NCI-H2029 treated with DMSO at 0.1 percent for 48 hours (cell line): ENCODE measurements at regions not wholly inside any gene's neighbourhood (a gene's known extent, or its start where the extent isn't known, plus 50 kb on each side); places are given as distances from the start of the nearest gene placed in this dataset.

Experiments used
- DNase-seq: peaks from one replicate; lab custom pipeline; 2025; lab: John Stamatoyannopoulos, UW

DNA sequence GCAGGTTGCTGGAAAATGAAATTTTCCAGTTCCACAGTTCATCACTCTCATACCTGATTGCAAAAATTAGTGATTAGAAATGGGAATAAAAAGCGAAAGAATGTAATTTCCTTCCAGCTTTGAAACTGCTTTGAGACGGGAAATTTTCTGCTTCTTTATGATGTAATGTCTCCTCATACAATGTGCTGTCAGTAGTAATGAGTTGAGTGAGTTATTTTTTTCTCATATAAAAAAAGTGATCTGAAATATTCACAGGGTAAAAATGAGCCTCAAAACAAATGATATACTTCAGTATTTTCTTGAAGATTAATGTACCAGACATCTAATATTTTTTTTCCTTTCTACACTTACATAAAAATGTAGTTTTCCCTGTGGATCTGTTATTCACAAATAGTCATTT is 179.1 kb upstream of the FAT4 start:
- DNase-seq: no peak

DNA sequence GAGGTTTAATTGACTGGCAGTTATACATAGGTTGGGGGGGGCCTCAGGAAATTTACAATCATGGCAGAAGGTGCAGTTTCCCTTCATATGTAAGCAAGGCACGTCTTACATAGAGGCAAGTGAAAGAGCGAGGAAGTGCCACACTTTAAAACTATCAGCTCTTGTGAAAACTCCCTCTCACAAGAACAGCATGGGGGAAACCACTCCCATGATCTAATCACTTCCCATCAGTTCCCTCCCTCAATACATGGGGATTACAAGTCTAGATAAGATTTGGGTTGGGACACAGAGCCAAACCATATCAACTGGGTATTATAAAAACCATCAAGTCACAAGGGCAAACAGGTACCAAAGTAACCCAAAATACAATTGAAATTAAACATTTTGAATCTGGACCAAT is 182.0 kb upstream of the FAT4 start:
- DNase-seq: no peak

DNA sequence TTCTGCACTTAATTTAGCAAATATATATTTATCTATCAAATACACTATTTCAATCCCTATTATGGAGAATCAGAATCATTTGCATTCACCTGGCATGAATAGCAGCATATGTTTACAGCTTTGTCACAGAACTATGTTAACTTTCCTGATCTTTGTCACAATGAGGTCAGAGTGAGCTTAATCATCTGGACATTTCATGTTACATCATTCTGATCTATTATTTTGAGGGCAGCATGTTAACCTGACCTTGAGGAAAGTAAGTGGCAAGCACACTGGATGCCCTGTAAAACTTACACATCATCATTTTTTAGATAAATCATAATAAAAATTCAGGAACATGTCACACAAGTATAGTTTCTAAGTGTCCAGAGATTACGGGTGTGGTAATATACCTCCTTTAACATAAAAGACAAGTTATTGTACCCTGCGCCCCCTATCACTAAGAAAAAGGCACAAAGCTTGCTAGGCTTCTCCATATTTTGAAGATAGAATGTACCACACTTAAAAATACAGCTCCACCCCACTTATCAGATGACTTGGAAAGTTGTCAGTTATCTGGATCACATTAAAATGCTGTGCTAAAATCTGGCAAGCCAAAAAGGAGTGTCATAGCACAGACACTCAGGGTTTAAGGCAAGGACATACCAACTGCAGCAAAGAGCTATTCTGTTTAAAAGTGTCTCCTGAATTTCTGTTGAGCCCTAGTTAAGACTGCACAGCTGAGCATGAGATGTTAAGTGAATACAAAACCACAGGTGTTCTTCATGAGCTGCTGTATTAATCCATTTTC is 182.7 kb upstream of the FAT4 start:
- DNase-seq: no peak

DNA sequence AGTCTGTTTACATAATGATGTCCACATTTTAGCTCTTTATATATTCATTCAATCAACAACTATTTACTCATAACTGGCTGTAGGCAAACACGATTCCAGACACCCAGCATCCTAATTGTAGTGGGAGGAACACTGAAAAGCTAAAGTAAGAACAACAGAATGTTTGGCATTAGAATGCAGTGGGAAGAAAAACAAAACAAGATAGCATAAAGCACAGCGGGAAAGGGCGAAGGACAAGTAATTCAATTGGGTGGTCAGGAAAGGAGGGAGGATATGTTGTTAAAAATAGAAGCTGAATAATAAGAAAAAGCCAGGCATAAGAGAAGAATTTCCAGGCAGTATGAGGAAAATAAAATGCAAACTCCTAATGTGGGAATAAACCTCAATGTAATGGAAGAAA is 189.5 kb upstream of the FAT4 start:
- no peak for DNase-seq

DNA sequence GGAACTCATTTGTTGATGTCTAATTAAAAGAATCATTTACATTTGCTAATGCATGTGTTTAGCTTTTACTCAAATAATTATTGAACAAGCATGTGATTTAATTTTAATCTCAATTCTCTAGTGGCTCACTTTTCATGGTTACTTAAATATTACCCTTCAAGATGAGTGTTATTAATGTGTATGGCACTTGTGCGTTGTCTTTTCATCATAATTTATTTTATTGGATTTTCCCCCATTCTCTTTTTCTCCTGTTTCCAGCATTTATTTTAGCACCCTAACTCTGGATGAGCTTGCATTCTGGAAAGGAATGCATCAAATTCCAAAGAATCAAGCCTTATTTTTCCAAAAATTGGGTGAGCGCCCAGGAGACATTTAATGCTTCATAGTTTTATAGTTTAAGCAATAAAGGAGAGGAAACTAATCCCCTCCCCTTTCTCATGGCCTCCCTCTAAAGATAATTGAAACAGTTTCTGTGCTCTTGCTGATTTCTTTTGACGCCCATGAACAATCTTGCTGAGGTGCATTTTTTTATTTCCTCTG is 191.1 kb upstream of the FAT4 start:
- DNase-seq: no peak

DNA sequence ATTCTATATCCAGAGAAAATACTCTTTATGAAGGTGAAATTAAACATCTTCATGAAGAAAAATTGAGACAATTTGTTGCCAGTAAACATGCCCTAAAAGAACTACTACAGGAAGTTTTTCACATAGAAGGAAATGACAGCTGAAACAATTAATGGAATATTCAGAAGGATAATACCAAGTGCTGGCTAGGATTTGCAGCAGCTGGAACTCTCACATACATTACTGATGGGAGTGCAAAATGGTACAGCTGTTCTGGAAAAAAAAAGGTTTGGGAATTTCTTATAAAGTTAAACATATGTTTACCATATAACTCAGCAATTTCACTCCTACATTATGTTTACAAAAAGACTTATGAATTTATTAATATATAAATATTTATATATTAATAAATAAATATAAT is 193.2 kb upstream of the FAT4 start:
- no peak for DNase-seq

DNA sequence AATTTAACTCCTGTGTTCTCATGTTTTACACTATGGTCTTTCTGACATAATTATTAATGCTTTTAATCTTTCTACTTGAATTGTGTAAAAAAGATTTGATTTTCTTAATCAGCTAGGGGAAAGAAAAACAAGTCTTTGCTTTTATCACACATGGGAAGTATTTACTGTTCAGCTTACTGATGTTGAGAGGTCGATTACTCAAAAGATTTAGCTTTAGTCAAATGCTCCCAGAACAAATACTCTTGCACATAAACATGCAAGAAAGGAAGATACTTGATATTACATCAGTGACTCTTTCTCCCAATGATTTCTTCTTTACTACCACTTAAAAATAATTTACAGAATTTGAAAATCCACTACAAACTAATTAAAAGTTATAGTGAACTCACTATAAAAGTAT is 198.3 kb upstream of the FAT4 start:
- DNase-seq: no peak

DNA sequence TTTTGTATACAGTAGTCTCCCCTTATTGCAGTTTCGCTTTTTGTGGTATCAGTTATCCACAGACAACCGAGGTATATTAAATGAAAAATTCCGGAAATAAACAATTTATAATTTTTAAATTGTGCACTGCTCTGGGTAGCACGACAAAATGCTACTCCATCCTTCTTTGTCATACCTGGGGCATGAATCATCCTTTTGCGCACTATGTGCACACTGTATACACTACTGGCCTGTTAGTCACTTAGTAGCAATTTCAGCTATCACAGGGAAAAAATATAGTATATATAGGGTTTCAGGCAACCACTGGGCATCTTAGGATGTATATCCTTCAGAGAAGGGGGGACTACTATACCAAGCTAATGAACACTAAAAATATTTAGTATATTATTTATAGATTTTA is 198.8 kb upstream of the FAT4 start:
- DNase-seq: no peak

DNA sequence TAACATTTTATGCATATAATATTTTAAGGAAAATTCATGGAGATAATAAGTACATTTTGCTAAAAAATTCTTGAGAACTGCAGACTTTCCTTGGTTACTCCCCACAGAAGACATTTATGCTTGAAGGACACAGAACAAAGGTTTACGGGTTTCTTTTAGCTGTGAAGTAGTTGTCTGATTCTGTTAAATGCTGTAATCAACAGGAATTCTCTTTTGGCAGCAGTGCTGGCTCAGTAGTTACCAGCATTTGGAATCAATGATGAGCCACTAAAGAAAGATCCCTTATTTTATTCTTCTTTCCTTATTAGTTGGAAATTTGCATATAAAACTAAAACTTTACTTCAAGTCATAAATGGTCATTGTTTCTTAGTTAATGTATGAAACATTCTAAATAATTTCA is 199.3 kb upstream of the FAT4 start:
- DNase-seq: no peak

DNA sequence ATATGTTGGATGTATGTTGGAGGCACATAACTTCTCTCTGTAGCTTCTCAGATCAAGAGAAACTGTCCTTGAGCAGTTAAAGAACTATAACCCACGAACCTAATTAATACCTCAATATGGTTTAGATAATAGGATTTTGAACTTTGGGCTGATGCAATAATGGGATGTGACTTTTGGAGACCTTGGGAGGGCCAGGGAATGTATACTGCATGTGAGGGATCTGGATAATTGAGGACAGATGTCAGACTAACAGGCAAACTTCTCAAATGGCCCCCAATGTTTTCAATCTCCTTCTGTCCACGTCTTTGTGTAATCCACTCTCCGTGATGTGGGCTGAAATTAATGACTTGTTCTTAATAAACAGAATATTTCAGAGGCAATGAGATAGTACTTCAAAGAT is 202.2 kb upstream of the FAT4 start:
- DNase-seq: no peak

DNA sequence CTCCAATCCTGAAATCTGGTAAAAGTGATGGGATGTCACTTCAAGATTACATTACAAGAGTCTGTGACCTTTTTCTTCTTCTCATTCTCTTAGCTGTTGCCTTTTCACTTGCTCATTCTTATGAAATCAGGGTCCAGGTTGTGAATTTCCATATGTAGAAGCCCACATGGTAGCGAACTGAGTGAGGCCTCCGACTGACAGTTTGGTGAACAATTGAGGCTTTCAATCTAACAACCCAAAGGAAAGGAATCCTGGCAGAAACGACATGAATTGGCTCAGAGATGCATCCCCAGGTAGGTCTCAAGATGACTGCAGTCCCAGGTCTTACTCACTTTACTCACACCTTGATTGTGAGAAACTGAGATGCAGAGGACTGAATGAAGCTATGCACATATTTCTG is 203.4 kb upstream of the FAT4 start:
- DNase-seq: no peak

DNA sequence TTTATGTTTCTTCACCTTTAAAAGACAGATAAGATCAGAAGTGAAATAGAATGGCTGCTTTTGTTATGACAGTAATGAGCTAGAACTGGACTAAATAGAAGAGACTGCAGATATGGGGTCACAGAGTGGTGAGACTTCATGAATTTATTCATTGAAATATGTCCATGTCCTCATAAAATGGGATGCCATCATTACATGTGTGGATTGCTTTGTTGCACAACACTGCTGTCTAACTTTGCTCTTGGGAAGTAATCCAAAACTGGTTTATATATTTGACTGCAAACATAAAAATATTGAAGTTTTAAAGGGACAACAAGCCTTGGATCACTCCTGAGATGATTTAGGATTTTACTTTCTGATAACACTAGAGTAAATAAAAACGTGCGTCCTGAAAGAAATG is 209.2 kb upstream of the FAT4 start:
- no peak for DNase-seq

DNA sequence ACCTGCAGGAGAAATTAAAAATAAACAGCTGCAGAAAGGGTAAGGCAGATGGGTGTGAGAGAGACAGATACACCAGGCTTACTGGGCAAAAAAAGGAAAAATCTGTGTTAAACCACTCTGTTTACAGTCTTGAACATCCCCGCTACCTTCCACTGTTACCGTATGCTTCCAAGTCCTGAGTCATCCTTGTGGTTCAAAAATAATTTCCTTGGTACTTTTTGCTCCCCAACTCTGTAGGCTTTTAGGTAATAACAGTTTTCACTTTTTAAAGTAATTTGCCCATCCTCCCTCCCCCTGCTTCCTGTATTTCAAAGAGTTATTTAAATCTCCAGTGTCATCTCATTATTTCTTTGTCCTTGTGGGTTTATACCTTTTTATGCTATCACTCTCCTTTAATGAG is 210.1 kb upstream of the FAT4 start:
- DNase-seq: no peak

DNA sequence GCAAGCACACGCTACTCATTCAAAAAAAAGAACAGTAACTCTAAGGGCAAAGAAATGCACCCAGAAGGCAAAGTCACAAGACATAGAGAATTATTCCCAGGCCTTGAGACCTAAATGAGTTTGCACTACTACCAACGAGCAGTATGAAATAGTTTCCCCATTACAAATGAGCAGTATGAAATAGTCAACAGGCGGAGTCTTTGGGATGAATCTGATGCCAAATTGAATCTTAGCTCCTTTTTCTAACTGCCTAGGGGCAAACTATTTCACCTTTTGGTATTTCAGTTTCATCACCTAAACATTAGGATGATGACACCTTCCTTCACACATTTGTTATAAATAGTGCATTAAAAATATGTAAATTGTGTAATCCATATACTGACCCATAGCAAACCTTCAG is 213.0 kb upstream of the FAT4 start:
- DNase-seq: no peak

DNA sequence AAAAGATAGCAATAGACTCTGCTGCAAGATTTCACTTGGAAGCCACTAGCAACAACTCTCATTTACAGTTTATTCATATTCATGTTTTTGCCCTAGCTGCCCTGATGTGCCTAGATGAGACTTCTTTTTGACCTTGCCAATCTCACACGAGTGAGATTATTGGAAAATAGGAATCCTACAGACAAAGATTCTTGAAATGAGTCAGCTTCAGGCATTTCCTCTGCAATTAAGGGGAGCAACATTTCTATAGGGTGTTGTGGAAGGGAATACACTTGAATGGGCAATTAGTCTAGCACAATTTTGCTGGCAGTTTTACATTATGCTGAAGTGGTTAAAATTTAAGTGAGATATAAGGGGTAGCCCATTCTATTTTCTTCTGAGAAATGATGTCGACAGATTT is 217.0 kb upstream of the FAT4 start:
- DNase-seq: no peak

DNA sequence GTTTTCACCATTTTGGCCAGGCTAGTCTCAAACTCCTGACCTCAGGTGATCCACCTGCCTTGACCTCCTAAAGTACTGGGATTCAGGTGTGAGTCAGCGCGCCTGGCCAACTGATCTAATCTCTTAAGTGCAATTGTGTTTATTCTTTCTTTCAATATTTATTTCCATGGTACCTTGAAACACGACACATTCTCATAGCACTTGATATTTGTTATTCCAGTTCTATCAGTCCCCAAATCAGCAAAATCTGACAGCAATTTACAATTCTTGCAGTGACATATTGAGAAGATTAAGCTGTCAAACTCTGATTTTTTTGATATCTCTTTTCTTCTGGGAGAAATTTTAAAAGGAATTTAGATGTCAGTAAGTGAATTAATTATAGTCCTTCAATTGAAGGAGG is 218.1 kb upstream of the FAT4 start:
- DNase-seq: no peak

DNA sequence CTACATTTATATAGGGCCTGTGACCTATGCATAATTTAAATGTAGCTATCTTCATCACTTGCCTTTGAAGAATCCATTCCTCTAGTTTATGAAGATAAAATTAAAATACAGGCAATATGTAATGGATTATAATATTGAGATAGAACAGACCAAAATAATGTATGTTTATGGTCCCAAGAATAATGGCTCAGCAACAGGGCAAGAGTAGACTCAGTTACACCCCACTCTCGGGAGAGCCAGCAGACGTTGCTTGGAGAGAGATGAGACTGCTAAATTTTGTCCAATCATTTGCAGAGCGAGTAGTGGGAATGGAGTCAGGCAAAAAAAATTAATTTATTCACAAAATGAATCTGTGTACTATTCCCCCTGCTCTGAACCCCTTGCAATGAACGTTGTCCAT is 223.2 kb upstream of the FAT4 start:
- DNase-seq: no peak

DNA sequence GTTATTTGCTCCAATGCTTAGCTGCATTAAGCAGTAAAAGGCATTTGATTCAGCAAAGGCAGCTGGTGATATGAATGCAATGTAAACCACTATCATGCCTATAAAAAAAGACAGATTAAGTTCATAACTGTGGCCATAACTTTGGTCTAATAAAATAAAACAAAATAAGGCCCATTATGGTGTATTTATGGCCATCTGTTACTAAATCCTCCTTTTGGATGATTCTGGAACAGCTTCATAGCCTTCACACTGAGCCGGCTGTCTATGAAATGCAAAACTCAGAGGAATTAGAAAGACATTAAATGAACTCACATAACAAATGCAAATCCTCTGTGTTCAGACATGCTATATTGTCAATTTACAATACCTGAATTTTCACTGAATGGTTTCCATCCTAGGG is 223.7 kb upstream of the FAT4 start:
- no peak for DNase-seq

DNA sequence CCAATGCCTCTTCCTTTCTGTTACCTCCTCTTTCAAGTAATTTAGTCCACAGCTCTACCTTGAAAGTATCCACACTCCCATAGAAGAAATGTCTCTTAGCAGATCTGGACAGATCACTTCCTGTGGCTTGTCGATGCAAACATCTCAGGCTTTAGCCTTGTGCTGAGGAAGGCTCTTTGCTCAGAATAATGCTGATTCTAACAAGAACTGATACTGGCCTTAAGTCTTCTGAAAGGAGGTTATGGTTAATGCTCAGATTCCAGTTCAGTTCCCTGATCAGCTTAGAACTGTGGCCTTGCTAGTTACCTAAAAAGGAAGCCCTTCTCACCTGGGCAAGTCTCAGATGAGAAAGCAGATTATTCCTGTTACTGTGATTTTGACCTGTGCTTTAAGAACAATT is 230.1 kb upstream of the FAT4 start:
- DNase-seq: no peak

DNA sequence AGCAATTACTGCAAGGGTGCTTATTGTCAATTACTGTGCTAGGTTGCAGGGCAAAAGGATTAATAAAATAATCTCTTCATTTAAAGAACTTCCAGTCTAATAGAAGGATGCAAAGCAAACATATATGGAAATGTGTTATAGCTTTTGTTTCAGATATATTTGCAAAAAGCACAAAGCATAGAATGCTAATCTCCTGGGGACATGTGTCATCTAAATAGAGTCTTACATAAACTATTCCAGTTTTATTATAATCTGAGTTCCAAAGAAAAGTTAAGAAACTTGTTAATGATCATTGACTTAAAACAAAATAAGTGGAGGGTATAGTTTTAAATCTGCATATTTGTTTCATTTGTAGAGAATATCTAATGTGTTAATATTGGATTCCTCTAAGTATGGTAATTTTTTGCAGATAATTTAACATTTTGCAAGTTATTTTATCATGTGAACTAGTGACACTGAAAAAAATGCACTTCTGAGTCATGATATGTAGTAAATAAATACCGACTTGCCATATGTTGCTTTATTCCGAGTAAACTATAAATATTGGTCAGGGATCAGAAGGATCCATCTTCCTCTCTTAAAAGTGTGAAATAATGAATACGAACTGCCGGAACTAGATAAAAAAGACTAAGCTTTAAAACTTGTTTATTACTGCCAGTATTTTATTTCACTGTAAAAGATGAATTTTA is 231.9 kb upstream of the FAT4 start:
- no peak for DNase-seq

DNA sequence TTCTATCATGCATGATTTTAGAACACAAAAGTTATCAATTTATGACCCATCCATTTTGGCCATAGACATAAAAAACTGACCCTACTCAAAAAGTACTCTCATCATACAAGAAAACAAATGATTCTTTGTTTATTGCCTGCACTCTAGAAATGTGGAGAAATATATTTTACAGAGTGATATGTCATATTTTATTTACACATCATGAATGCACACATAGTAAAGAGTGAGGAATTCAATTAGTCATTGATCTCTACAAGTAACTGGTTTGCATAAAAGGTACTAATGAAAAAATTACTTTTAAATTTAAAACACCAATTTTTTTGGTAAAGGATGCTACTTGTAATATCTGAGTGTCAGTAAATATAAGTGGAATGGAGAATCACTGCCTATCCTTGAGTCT is 242.5 kb upstream of the FAT4 start:
- no peak for DNase-seq

DNA sequence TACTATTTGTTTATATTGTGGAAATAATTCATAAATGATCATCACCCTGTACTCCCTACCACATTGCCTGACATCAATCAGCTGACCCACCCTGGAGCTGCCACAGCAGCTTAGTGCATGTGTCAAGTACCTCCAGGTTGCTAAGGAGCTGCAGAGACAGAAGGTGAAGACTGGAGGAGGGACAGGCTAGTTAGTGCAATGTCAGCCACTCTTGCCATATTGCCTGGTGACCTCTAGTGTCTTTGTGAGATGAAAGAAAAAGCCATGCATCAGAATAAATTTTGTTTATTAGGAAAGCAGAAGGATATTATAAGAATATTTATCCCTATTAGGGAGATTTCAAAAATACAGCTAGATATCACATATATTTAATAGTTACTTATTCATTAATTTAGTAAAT is 243.9 kb upstream of the FAT4 start:
- DNase-seq: no peak

DNA sequence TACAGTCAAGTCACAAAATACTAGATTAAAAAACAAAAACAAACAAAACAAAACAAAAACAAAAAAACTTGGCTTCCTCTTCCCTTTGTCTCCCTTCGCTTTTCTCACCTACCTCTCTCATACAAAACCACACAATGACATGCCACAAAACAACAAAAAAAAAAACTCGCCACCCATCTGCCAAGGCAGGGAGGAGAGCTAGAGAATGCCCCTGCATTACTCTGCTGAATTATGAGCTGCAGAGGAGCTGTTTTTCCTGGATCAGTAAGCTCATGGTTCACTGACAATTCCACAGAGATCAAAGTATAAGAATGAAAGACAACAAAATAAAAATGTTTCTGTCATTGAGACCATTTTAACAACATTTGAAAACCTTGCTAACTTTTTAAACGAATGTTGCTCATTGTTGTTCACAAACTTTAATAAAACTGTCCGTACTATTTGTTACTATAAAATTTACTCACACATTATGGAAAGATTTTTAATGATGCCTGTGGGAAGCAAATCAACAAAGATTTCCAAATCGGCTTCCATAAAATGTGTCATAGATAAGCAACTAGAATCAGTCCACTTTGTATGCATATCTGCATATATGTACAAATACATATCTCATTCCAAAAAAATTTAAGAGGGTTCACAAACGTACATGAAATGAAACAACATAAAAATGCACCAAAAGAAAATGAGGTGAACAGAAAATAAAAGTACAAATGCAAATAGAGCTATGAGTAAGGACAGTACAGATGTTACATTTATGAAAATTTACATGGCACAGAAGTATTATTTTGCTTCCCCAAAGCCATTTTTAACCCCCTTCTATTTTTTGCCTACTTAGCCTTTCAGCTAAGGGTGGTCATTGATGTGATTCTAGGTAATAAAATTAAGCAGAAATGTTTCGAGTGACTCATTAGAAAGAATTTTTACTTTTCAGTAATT is 252.4 kb upstream of the FAT4 start:
- no peak for DNase-seq
